ENCODE measurements at regions not wholly inside any gene's neighbourhood (a gene's known extent, or its start where the extent isn't known, plus 50 kb on each side); places are given as distances from the start of the nearest gene placed in this dataset.

GRCh38 chr10:10787586-10787985 lies 230.1 kb upstream of the CELF2 start:
- Histone ChIP-seq H3K36me3 (no peaks in the 10 kb centered on the region), H3K27me3 (no peaks in the 10 kb centered on the region), H3K27ac (no peak overlapping the region), H3K9me3 (no peaks in the 10 kb centered on the region), H3K4me1 (no peaks in the 10 kb centered on the region), H3K4me3 (no peak overlapping the region)
- TF ChIP-seq, protein P1, sequence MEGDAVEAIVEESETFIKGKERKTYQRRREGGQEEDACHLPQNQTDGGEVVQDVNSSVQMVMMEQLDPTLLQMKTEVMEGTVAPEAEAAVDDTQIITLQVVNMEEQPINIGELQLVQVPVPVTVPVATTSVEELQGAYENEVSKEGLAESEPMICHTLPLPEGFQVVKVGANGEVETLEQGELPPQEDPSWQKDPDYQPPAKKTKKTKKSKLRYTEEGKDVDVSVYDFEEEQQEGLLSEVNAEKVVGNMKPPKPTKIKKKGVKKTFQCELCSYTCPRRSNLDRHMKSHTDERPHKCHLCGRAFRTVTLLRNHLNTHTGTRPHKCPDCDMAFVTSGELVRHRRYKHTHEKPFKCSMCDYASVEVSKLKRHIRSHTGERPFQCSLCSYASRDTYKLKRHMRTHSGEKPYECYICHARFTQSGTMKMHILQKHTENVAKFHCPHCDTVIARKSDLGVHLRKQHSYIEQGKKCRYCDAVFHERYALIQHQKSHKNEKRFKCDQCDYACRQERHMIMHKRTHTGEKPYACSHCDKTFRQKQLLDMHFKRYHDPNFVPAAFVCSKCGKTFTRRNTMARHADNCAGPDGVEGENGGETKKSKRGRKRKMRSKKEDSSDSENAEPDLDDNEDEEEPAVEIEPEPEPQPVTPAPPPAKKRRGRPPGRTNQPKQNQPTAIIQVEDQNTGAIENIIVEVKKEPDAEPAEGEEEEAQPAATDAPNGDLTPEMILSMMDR (IDR thresholded peaks at IDR 0.05): no peak
- no peak for TF ChIP-seq POLR2AphosphoS5 (IDR thresholded peaks at IDR 0.05; ENCODE audit: insufficient read depth in 1 of 2, low read depth in 1 of 2)
- TF ChIP-seq POLR2A (IDR thresholded peaks at IDR 0.05): no peak
- intact Hi-C loops (cut with DNase I): no loop called here
- no peak for DNase-seq (ENCODE audit: extremely low spot score in 2 of 2)

- Histone ChIP-seq H3K4me1 (no peaks in the 10 kb centered on the region), H3K36me3 (no peaks in the 10 kb centered on the region), H3K27me3 (no peaks in the 10 kb centered on the region), H3K27ac (no peak overlapping the region), H3K9me3 (no peaks in the 10 kb centered on the region), H3K4me3 (no peak overlapping the region)
- TF ChIP-seq POLR2AphosphoS5 (IDR thresholded peaks at IDR 0.05; ENCODE audit: insufficient read depth in 1 of 2, low read depth in 1 of 2) (no peak), POLR2A (IDR thresholded peaks at IDR 0.05) (no peak)
- TF ChIP-seq, protein P1 (IDR thresholded peaks at IDR 0.05): no peak
- intact Hi-C loops (cut with DNase I): no loop called here
- DNase-seq (ENCODE audit: extremely low spot score in 2 of 2): no peak
These were observed 228.9 kb upstream of the CELF2 start for GRCh38 chr10:10788761-10789160.

DNA sequence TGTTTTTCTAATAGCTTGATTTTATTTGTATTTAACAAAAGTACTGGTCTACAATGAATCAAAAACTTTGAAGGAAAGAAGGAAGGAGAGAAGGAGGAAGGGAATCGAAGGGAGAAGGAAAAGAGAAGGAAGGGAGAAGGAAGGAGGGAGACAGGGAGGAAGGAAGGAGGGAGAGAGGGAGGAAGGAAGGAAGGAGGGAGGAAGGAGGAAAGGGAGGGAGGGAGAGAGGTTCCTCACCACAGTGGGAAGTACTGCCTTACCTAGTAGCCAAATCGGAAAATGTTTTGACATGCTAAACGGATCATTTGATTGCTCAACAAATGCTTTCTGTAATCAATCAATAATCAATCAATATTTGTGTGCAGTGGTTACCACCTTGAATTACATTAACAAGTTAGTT lies 225.8 kb upstream of the CELF2 start:
- Histone ChIP-seq H3K9me3 (no peaks in the 10 kb centered on the region), H3K4me1 (peaks cover 3% of the 10 kb centered on the region), H3K27ac (no peak overlapping the region), H3K27me3 (no peaks in the 10 kb centered on the region), H3K4me3 (no peak overlapping the region), H3K36me3 (no peaks in the 10 kb centered on the region)
- TF ChIP-seq POLR2AphosphoS5 (IDR thresholded peaks at IDR 0.05; ENCODE audit: insufficient read depth in 1 of 2, low read depth in 1 of 2) (no peak), POLR2A (IDR thresholded peaks at IDR 0.05) (no peak)
- TF ChIP-seq, protein P1 (IDR thresholded peaks at IDR 0.05): no peak
- intact Hi-C loops (cut with DNase I): no loop called here
- DNase-seq (ENCODE audit: extremely low spot score in 2 of 2): no peak

DNA sequence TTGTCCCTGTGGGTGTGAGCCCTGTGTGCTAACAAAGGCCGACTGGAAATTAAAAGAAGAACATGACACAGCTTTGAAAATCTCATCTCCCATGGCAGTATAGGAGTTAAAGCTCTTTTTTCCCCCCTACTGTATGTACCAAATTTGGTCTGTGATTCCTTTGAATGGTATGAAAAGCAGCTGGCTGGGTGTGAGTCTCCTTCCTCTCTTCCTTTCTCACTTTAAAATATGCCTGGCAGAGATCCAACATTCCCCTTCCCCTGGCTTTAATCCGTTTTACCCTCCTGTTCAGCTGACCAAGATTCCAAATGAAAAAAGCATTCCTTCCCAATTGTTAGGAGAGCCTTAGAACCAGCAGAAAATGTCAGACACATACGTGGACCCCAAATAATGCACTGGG lies 225.0 kb upstream of the CELF2 start:
- TF ChIP-seq POLR2AphosphoS5 (IDR thresholded peaks at IDR 0.05; ENCODE audit: insufficient read depth in 1 of 2, low read depth in 1 of 2): no peak
- TF ChIP-seq POLR2A (IDR thresholded peaks at IDR 0.05): no peak
- TF ChIP-seq, protein P1 (IDR thresholded peaks at IDR 0.05): no peak
- no peaks in the 10 kb centered on the region for H3K36me3 ChIP-seq
- intact Hi-C loops (cut with DNase I): no loop called here
- H3K27ac ChIP-seq: no peak overlapping the region
- no peak for DNase-seq (ENCODE audit: extremely low spot score in 2 of 2)
- no peak overlapping the region for H3K4me3 ChIP-seq
- peaks cover 8% of the 10 kb centered on the region for H3K4me1 ChIP-seq
- H3K9me3 ChIP-seq: no peaks in the 10 kb centered on the region
- no peaks in the 10 kb centered on the region for H3K27me3 ChIP-seq

- H3K27me3 ChIP-seq: no peaks in the 10 kb centered on the region
- intact Hi-C loops (cut with DNase I): no loop called here
- no peak for DNase-seq (ENCODE audit: extremely low spot score in 2 of 2)
- TF ChIP-seq POLR2A (IDR thresholded peaks at IDR 0.05): no peak
- TF ChIP-seq, protein P1 (IDR thresholded peaks at IDR 0.05): no peak
- no peak for TF ChIP-seq POLR2AphosphoS5 (IDR thresholded peaks at IDR 0.05; ENCODE audit: insufficient read depth in 1 of 2, low read depth in 1 of 2)
- peaks cover 8% of the 10 kb centered on the region for H3K4me1 ChIP-seq
- H3K36me3 ChIP-seq: no peaks in the 10 kb centered on the region
- no peak overlapping the region for H3K4me3 ChIP-seq
- H3K9me3 ChIP-seq: no peaks in the 10 kb centered on the region
- H3K27ac ChIP-seq: no peak overlapping the region
These were observed 223.6 kb upstream of the CELF2 start for GRCh38 chr10:10794046-10794445.
